GM12872 (cell line): ENCODE measurements at regions not wholly inside any gene's neighbourhood (a gene's known extent, or its start where the extent isn't known, plus 50 kb on each side); places are given as distances from the start of the nearest gene placed in this dataset.

ENCODE experiments used
- TF ChIP-seq, protein P1 (sequence below): IDR thresholded peaks from 3 replicates; pipeline ENCODE4 v1.5.1; 2011; ENCODE audit warnings: low read depth, mild to moderate bottlenecking, low read length, moderate library complexity; ENCODE audit not compliant: insufficient read depth

DNA sequence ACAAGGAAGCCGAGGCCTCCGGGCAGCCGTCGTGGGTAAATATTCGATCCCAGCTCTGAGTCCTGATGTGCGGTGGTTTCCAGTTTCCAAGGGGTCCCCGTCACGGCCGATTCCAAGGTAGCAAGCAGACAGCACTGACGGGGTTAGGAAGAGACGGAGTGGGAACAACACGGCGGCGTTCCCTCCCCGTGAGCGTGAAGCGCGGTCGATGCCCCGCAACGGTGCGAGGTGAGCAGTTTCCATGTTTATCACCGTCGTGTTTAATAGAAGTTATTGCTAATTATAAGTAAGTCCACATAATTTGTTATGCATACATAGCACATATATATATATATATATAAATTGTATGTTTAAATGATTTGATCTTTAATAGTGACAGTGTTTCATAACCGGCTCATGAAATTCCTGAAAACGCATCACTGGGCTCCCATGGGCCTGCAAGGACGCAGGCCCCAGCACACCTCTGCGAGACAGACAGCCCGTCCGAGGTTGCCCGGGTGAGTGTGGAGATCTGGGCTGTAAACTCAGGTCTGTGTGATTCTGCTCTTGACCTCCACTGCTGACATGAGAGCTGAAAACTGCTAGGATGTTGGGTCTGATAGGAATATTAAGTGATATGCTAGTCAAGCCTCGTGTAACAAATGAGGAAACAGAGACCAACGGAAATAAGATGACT is 243.5 kb upstream of the SALL3 start:
- TF ChIP-seq, protein P1, sequence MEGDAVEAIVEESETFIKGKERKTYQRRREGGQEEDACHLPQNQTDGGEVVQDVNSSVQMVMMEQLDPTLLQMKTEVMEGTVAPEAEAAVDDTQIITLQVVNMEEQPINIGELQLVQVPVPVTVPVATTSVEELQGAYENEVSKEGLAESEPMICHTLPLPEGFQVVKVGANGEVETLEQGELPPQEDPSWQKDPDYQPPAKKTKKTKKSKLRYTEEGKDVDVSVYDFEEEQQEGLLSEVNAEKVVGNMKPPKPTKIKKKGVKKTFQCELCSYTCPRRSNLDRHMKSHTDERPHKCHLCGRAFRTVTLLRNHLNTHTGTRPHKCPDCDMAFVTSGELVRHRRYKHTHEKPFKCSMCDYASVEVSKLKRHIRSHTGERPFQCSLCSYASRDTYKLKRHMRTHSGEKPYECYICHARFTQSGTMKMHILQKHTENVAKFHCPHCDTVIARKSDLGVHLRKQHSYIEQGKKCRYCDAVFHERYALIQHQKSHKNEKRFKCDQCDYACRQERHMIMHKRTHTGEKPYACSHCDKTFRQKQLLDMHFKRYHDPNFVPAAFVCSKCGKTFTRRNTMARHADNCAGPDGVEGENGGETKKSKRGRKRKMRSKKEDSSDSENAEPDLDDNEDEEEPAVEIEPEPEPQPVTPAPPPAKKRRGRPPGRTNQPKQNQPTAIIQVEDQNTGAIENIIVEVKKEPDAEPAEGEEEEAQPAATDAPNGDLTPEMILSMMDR = no peak

DNA sequence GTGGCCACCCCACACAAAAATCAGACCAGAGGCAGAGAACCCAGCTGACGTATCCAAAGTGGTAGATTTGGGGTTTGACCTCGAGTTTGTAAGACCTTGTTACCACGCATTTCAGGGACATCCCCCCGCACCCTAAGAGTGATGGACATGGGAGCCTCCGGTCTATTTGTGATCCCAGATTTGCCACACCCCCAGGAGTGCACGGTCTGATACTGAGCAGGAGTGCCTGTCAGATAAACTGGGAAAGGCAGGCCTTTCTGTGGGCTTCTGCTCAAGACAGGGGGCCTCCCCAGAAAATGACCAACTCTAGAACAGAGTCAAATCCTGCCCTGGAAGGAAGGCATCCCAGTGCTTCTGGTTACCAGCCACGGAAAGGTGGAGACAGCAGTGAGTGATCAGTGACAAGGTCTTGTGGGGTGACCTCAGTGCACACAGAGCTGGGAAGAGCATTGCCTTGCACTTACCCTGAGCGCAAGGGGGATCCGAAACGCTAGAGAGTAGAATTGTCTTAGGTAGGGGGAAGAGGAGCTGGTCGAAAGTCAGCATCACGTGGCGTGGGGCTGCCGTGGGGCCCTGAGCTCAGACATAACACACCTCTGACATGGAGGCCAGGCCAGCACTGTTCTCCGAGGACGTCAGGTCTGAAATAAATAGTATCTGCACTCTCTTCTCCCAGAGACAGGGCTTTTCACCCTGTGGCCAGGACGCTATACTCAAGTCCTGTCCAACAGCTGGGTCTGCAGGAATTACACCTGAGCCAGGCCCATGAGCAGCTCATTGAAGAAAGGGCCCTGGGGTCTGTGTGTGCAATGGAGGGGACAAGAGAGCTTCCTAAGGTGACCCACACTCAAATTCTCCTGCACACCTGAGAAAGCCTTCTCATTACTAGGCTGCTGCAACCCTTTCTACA is 242.4 kb upstream of the SALL3 start:
- TF ChIP-seq, protein P1 = no peak

DNA sequence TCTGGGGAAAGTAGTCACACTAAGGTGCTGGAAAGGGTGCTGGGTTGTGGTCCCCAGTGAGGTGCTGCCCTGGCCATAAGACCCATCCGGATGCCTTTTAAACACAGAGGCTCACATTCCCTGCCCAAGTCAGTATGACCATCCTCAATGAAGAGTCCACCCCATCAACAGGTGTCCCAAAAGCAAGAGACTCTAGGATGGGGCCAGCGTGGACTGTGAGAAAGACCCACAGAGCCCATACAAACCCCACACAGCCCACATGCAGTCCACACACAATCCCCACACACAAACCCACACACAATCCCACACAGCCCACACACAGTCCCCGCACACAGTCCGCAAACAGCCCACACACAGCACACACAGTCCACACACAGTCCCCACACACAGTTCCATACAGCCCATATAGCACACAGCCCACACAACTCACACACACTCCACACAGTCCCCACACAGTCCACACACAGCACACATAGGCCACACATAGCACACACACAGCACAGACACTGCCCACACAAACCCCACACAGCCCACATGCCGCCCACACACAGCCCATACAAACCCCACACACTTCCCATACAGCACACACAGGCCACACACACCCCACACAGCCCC is 241.4 kb upstream of the SALL3 start:
- TF ChIP-seq, protein P1 = no peak

GRCh38 chr18:78739115-78739514 is 240.5 kb upstream of the SALL3 start:
- TF ChIP-seq, protein P1 = no peak

DNA sequence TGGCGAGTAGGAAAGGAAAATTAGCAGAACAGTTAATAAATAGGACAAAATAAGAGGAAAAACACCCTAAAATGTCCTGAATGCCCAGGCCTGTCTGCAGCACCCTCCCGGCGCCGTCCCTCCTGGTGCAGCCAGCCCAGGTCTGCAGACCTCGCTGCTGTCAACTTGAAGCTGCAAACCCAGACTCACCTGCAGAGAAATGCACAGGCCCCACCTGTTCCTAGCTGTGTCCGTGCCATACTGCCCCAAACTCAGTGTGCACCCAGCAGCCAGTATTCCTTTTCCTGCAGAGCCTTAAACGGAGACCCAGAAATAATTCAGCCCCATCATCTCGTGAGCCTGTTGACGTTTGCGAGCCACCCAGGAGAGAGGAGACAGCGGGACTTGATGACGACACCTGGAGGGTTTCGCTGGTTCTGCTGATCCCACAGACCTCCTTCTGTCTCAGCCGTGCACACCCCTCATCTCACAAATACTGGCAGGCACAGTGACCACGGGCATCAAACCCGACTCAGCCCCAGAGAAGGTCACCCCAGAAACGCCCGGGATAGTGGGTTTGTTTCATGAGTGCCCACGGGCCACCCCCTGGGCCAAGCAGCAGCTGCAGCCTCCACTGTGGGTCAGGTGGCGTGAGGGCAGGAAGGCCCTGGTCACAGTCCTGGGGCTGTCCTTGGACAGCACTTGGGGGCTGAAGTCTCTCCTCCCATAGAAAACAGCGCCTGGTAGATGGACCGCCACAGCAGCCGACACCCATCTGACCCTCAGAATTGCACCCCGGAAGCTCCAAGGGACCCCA is 239.5 kb upstream of the SALL3 start:
- TF ChIP-seq, protein P1 = no peak

- TF ChIP-seq, protein P1 = no peak
These were observed 238.7 kb upstream of the SALL3 start for GRCh38 chr18:78740876-78741275.
